OCI-LY7 (cell line): ENCODE measurements at regions not wholly inside any gene's neighbourhood (a gene's known extent, or its start where the extent isn't known, plus 50 kb on each side); places are given as distances from the start of the nearest gene placed in this dataset.

ENCODE experiments used
- BruUV-seq: library from RNA; stranded (reverse); fragments of 400-500 nt; replicated peaks from 2 replicates; lab custom pipeline; 2021; lab: Mats Ljungman, UMichigan
- CTCF ChIA-PET: fragments of 300-600 bp; sonication (Branson Sonifier 250); formaldehyde crosslinking; loops from one replicate; lab custom pipeline; 2022; ENCODE audit warnings: antibody characterized with exemption; ENCODE audit not compliant: unreplicated experiment; lab: Charles Lee
- POLR2A ChIA-PET: fragments of 300-600 bp; sonication (Branson Sonifier 250); formaldehyde crosslinking; loops from one replicate; lab custom pipeline; 2022; ENCODE audit warnings: antibody characterized with exemption; lab: Charles Lee
- DNase-seq: peaks from one replicate; pipeline ENCODE4 v3.0.0-alpha.2; 2015; ENCODE audit warnings: low spot score
- H2AFZ ChIP-seq: fragments of 200-600 bp; sonication (generic), shearing (Covaris generic); 2 replicates; pipeline ENCODE4 v1.6.1; 2014; ENCODE audit warnings: mild to moderate bottlenecking, antibody characterized with exemption, low read length, moderate library complexity
- H3K27ac ChIP-seq: fragments of 200-600 bp; sonication (generic); 2 replicates; pipeline ENCODE4 v1.5.1; 2014; ENCODE audit warnings: mixed run types, low read depth, mild to moderate bottlenecking, moderate library complexity, low read length, inconsistent platforms; ENCODE audit not compliant: poor library complexity, severe bottlenecking
- H3K36me3 ChIP-seq: fragments of 200-600 bp; sonication (generic); 2 replicates; pipeline ENCODE4 v1.6.1; 2014; ENCODE audit warnings: mild to moderate bottlenecking, antibody characterized with exemption, low read length, moderate library complexity, mixed read lengths; ENCODE audit not compliant: insufficient read depth
- H3K4me1 ChIP-seq: fragments of 200-600 bp; sonication (generic); 2 replicates; pipeline ENCODE4 v1.5.1; 2014; ENCODE audit warnings: mild to moderate bottlenecking, low read length; ENCODE audit not compliant: insufficient read depth, poor library complexity, severe bottlenecking
- H3K4me2 ChIP-seq: fragments of 200-600 bp; sonication (generic); 2 replicates; pipeline ENCODE4 v1.6.1; 2014; ENCODE audit warnings: mild to moderate bottlenecking, low read length
- H3K4me3 ChIP-seq: fragments of 200-600 bp; sonication (generic); 2 replicates; pipeline ENCODE4 v1.5.1; 2014; ENCODE audit warnings: mild to moderate bottlenecking, low read depth, low read length; ENCODE audit not compliant: poor library complexity, severe bottlenecking
- H3K79me2 ChIP-seq: fragments of 200-600 bp; sonication (generic); 2 replicates; pipeline ENCODE4 v1.6.1; 2016; ENCODE audit warnings: low read depth, mild to moderate bottlenecking, low read length, moderate library complexity, mixed read lengths; ENCODE audit not compliant: insufficient read depth
- H3K9me2 ChIP-seq: fragments of 200-600 bp; sonication (generic); 2 replicates; pipeline ENCODE4 v1.6.1; 2016; ENCODE audit warnings: mild to moderate bottlenecking, low read length, mixed read lengths; ENCODE audit not compliant: insufficient read depth
- H3K9me3 ChIP-seq: fragments of 200-600 bp; sonication (generic); 2 replicates; pipeline ENCODE4 v1.6.1; 2014; ENCODE audit warnings: mild to moderate bottlenecking, mixed run types, low read length, mixed read lengths
- H4K20me1 ChIP-seq: fragments of 200-600 bp; sonication (generic); 2 replicates; pipeline ENCODE4 v1.6.1; 2014; ENCODE audit warnings: mild to moderate bottlenecking, antibody characterized with exemption, low read length, moderate library complexity, mixed read lengths; ENCODE audit not compliant: insufficient read depth
- EZH2phosphoT487 ChIP-seq: fragments of 200-600 bp; sonication (generic); IDR thresholded peaks from 2 replicates; pipeline ENCODE4 v1.6.1; 2018; ENCODE audit warnings: low read depth, borderline replicate concordance, mild to moderate bottlenecking, mixed run types, antibody characterized with exemption, low read length, moderate library complexity, mixed read lengths
- intact Hi-C: fragments of 100-400 bp; cut with micrococcal nuclease; formaldehyde crosslinking; loops from one replicate; pipeline ENCODE4 v1.10.0; 2022; ENCODE audit not compliant: unreplicated experiment
- TF ChIP-seq, protein P1 (sequence below): fragments of 200-600 bp; sonication (generic); conservative IDR thresholded peaks from 2 replicates; pipeline ENCODE4 v1.5.1; 2014; ENCODE audit warnings: mild to moderate bottlenecking, antibody characterized with exemption, low read length, moderate library complexity, mixed read lengths

DNA sequence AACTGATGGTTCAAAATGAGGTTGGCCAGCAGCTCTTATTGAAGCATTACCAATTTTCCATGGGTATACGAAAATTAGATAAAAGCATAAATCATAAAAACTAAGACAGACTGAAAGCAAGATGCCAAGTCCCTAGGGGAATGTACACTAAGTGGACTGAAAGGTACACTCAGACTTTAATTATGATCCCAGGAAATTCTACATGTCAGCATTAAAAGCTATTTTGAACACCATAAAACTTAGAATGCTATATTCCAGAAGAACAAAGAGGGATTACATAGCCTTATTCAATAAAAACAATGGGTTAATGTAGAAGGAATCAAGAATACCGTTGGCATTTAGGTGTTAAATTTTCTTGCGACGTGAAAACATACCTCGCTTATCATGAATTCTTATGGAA is 558.5 kb downstream of the LRRIQ3 start:
- CTCF ChIA-PET: no interaction called here
- H3K27ac ChIP-seq: no peak overlapping the region
- intact Hi-C loops: no loop called here
- no peaks in the 10 kb centered on the region for H3K9me2 ChIP-seq
- no peak overlapping the region for H3K4me3 ChIP-seq
- POLR2A ChIA-PET: no interaction called here
- no peak for DNase-seq
- BruUV-seq: no TSS peak
- H3K36me3 ChIP-seq: no peaks in the 10 kb centered on the region
- H4K20me1 ChIP-seq: no peaks in the 10 kb centered on the region
- TF ChIP-seq EZH2phosphoT487: no peak
- TF ChIP-seq, protein P1, sequence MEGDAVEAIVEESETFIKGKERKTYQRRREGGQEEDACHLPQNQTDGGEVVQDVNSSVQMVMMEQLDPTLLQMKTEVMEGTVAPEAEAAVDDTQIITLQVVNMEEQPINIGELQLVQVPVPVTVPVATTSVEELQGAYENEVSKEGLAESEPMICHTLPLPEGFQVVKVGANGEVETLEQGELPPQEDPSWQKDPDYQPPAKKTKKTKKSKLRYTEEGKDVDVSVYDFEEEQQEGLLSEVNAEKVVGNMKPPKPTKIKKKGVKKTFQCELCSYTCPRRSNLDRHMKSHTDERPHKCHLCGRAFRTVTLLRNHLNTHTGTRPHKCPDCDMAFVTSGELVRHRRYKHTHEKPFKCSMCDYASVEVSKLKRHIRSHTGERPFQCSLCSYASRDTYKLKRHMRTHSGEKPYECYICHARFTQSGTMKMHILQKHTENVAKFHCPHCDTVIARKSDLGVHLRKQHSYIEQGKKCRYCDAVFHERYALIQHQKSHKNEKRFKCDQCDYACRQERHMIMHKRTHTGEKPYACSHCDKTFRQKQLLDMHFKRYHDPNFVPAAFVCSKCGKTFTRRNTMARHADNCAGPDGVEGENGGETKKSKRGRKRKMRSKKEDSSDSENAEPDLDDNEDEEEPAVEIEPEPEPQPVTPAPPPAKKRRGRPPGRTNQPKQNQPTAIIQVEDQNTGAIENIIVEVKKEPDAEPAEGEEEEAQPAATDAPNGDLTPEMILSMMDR: no peak
- H3K79me2 ChIP-seq: no peaks in the 10 kb centered on the region
- no peaks in the 10 kb centered on the region for H3K9me3 ChIP-seq
- no peak overlapping the region for H2AFZ ChIP-seq
- no peaks in the 10 kb centered on the region for H3K4me1 ChIP-seq
- no peak overlapping the region for H3K4me2 ChIP-seq

- TF ChIP-seq, protein P1: no peak
- TF ChIP-seq EZH2phosphoT487: no peak
- no peaks in the 10 kb centered on the region for H3K4me1 ChIP-seq
- H3K9me3 ChIP-seq: no peaks in the 10 kb centered on the region
- no peak overlapping the region for H2AFZ ChIP-seq
- intact Hi-C loops: no loop called here
- no peaks in the 10 kb centered on the region for H3K9me2 ChIP-seq
- no peaks in the 10 kb centered on the region for H4K20me1 ChIP-seq
- H3K79me2 ChIP-seq: no peaks in the 10 kb centered on the region
- no peaks in the 10 kb centered on the region for H3K36me3 ChIP-seq
- BruUV-seq: no TSS peak
- H3K4me3 ChIP-seq: no peak overlapping the region
- ChIA-PET POLR2A (interaction anchor here (1.1 kb wide), 1 partner anchor 11 kb away, joined by 5 read pairs; no protein-coding TSS in a partner anchor), CTCF (no interaction called here)
- no peak overlapping the region for H3K27ac ChIP-seq
- no peak for DNase-seq
- H3K4me2 ChIP-seq: no peak overlapping the region
Observed at GRCh38 chr1:73637264-73637663, 560.7 kb downstream of the LRRIQ3 start.

DNA sequence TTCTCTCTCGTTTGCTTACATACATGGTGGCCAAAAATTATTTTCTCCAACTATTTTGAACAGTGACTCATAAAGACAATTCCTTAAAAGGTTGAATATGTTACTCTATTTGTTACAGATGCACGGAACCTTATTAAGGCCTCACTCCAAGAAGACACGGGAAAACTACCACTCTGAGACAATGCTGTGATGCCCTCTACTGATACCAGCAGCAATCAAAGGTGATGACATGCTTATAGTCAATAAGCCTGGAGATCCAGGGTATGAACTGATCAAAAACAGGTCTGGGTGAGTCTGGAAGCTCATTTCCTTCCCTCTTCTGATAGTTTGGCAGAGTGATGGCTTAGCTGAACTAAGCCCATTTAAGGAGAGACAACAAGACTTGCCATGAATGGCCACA is 563.0 kb downstream of the LRRIQ3 start:
- Histone ChIP-seq H3K9me2 (no peaks in the 10 kb centered on the region), H3K9me3 (no peaks in the 10 kb centered on the region), H3K4me3 (no peak overlapping the region), H2AFZ (no peak overlapping the region), H3K36me3 (no peaks in the 10 kb centered on the region), H3K4me1 (no peaks in the 10 kb centered on the region), H3K79me2 (no peaks in the 10 kb centered on the region), H3K4me2 (no peak overlapping the region), H3K27ac (no peak overlapping the region), H4K20me1 (no peaks in the 10 kb centered on the region)
- TF ChIP-seq EZH2phosphoT487: no peak
- TF ChIP-seq, protein P1: no peak
- DNase-seq: no peak
- ChIA-PET POLR2A (no interaction called here), CTCF (no interaction called here)
- BruUV-seq: no TSS peak
- intact Hi-C loops: no loop called here
